Liver (tissue), 3 donors: ENCODE measurements at regions not wholly inside any gene's neighbourhood (a gene's known extent, or its start where the extent isn't known, plus 50 kb on each side); places are given as distances from the start of the nearest gene placed in this dataset.

Experiments
- ATF3 ChIP-seq: IDR thresholded peaks from 2 replicates; pipeline ENCODE4 v1.6.1; 2016; ENCODE audit warnings: antibody characterized with exemption
- GABPA ChIP-seq, 2 donors: IDR thresholded peaks in 1 of 2; conservative IDR thresholded peaks in 1 of 2; 2 replicates each; pipeline ENCODE4 v1.6.1; 2016; ENCODE audit warnings: antibody characterized with exemption in 2 of 2, mild to moderate bottlenecking in 1 of 2, moderate library complexity in 1 of 2
- RAD21 ChIP-seq, 2 donors: IDR thresholded peaks; 2 replicates each; pipeline ENCODE4 v1.6.1; 2016; ENCODE audit warnings: antibody characterized with exemption in 2 of 2, mild to moderate bottlenecking in 2 of 2
- RXRA ChIP-seq, 2 donors: IDR thresholded peaks; 2 replicates each; pipeline ENCODE4 v1.6.1; 2017 to 2018; ENCODE audit warnings: antibody characterized with exemption in 2 of 2, mild to moderate bottlenecking in 1 of 2
- ZBTB33 ChIP-seq: IDR thresholded peaks from 2 replicates; pipeline ENCODE4 v1.6.1; 2016; ENCODE audit warnings: antibody characterized with exemption
- TF ChIP-seq, protein P1 (sequence below): IDR thresholded peaks from 2 replicates; pipeline ENCODE4 v1.6.1; 2016; ENCODE audit warnings: antibody characterized with exemption, mild to moderate bottlenecking
- TF ChIP-seq, protein P2 (sequence below): fragments of 150-350 bp; IDR thresholded peaks from 2 replicates; pipeline ENCODE4 v1.5.1; 2017; ENCODE audit warnings: improper control_type of control experiment, low read depth, low read length; ENCODE audit not compliant: missing input control
- TF ChIP-seq, protein P3 (sequence below): IDR thresholded peaks from 2 replicates; pipeline ENCODE4 v1.6.1; 2016; ENCODE audit warnings: antibody characterized with exemption
- donor health status: healthy.
- donor health status: healthy.

DNA sequence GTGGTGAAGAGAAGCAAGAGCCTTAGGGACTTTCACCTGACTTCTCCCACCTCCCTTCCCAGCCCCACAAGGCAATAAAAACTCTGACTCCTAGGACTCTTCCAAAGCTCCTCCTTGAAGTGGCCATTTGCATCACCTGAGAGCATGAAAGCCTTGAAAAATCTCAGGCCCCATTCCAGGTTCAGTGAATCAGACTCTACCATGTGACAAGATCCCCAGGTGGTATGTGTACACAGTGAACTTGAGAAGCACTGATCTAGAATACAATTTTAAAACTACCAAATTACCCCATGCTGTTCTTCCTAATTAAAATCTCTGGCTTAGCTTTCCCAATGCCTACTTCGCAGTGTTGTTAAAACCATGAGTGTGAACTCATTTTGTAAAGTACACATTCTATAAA, 195.1 kb upstream of the SAMSN1 start:
- TF ChIP-seq, protein P1, sequence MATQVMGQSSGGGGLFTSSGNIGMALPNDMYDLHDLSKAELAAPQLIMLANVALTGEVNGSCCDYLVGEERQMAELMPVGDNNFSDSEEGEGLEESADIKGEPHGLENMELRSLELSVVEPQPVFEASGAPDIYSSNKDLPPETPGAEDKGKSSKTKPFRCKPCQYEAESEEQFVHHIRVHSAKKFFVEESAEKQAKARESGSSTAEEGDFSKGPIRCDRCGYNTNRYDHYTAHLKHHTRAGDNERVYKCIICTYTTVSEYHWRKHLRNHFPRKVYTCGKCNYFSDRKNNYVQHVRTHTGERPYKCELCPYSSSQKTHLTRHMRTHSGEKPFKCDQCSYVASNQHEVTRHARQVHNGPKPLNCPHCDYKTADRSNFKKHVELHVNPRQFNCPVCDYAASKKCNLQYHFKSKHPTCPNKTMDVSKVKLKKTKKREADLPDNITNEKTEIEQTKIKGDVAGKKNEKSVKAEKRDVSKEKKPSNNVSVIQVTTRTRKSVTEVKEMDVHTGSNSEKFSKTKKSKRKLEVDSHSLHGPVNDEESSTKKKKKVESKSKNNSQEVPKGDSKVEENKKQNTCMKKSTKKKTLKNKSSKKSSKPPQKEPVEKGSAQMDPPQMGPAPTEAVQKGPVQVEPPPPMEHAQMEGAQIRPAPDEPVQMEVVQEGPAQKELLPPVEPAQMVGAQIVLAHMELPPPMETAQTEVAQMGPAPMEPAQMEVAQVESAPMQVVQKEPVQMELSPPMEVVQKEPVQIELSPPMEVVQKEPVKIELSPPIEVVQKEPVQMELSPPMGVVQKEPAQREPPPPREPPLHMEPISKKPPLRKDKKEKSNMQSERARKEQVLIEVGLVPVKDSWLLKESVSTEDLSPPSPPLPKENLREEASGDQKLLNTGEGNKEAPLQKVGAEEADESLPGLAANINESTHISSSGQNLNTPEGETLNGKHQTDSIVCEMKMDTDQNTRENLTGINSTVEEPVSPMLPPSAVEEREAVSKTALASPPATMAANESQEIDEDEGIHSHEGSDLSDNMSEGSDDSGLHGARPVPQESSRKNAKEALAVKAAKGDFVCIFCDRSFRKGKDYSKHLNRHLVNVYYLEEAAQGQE = no peak
- TF ChIP-seq ZBTB33 (no peak), RAD21 (IDR thresholded peaks at IDR 0.05) (no peak), GABPA (IDR thresholded peaks at IDR 0.05 in 1 of 2, conservative IDR thresholded peaks at IDR 0.05 in 1 of 2) (no peak), RXRA (IDR thresholded peaks at IDR 0.05) (no peak), ATF3 (no peak)
- TF ChIP-seq, protein P2, sequence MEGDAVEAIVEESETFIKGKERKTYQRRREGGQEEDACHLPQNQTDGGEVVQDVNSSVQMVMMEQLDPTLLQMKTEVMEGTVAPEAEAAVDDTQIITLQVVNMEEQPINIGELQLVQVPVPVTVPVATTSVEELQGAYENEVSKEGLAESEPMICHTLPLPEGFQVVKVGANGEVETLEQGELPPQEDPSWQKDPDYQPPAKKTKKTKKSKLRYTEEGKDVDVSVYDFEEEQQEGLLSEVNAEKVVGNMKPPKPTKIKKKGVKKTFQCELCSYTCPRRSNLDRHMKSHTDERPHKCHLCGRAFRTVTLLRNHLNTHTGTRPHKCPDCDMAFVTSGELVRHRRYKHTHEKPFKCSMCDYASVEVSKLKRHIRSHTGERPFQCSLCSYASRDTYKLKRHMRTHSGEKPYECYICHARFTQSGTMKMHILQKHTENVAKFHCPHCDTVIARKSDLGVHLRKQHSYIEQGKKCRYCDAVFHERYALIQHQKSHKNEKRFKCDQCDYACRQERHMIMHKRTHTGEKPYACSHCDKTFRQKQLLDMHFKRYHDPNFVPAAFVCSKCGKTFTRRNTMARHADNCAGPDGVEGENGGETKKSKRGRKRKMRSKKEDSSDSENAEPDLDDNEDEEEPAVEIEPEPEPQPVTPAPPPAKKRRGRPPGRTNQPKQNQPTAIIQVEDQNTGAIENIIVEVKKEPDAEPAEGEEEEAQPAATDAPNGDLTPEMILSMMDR = no peak
- TF ChIP-seq, protein P3, sequence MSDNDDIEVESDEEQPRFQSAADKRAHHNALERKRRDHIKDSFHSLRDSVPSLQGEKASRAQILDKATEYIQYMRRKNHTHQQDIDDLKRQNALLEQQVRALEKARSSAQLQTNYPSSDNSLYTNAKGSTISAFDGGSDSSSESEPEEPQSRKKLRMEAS = no peak
